Duodenal mucosa (tissue), 2 donors: ENCODE measurements at regions not wholly inside any gene's neighbourhood (a gene's known extent, or its start where the extent isn't known, plus 50 kb on each side); places are given as distances from the start of the nearest gene placed in this dataset.

ENCODE experiments used
- H3K27ac ChIP-seq: one replicate; pipeline ENCODE4 v1.7.0; 2013; ENCODE audit warnings: low read depth, low read length
- H3K27me3 ChIP-seq, 2 donors: one replicate each; pipeline ENCODE4 v1.7.0; 2013; ENCODE audit warnings: low read length in 2 of 2, control low read depth in 1 of 2; ENCODE audit not compliant: insufficient read depth in 2 of 2, control insufficient read depth in 1 of 2
- H3K36me3 ChIP-seq, 2 donors: one replicate each; pipeline ENCODE4 v1.7.0; 2013; ENCODE audit warnings: low read length in 2 of 2, control low read depth in 1 of 2; ENCODE audit not compliant: insufficient read depth in 2 of 2, control insufficient read depth in 1 of 2
- H3K4me1 ChIP-seq, 2 donors: one replicate each; pipeline ENCODE4 v1.7.0; 2013; ENCODE audit warnings: low read length in 2 of 2, control low read depth in 1 of 2; ENCODE audit not compliant: insufficient read depth in 2 of 2, control insufficient read depth in 1 of 2
- H3K4me3 ChIP-seq, 2 donors: one replicate each; pipeline ENCODE4 v1.7.0; 2013; ENCODE audit warnings: low read length in 2 of 2, low read depth in 1 of 2
- H3K9ac ChIP-seq, 2 donors: one replicate each; pipeline ENCODE4 v1.7.0; 2013; ENCODE audit warnings: low read length in 2 of 2, low read depth in 1 of 2
- H3K9me3 ChIP-seq, 2 donors: one replicate each; pipeline ENCODE4 v1.7.0; 2013; ENCODE audit warnings: low read length in 2 of 2, control low read depth in 1 of 2; ENCODE audit not compliant: control insufficient read depth in 1 of 2

DNA sequence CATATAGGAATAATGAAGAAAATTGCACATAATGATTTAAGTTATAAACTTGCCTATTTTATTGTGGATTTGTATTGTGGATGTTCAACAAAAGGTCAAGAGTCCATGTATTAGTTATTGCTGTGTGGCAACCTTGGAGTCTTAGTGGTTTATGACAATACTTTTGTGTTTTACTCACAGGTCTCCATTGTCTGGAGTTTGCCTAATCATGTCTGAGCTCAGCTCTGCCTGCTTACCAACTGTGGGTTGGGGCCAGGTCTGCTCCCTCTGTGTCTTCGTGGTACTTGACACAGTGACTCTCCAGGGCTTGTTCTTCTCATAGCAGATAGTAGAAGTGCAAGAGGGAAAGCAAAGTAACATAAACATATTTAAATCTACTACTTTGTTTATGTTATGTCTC lies 382.5 kb downstream of the CBLN2 start:
- Histone ChIP-seq H3K9ac (no peak overlapping the region), H3K4me3 (no peak overlapping the region), H3K36me3 (no peaks in the 10 kb centered on the region), H3K4me1 (no peaks in the 10 kb centered on the region), H3K27ac (no peak overlapping the region), H3K27me3 (no peaks in the 10 kb centered on the region), H3K9me3 (peaks cover 0 to 10% of the 10 kb centered on the region in 2 donors)

DNA sequence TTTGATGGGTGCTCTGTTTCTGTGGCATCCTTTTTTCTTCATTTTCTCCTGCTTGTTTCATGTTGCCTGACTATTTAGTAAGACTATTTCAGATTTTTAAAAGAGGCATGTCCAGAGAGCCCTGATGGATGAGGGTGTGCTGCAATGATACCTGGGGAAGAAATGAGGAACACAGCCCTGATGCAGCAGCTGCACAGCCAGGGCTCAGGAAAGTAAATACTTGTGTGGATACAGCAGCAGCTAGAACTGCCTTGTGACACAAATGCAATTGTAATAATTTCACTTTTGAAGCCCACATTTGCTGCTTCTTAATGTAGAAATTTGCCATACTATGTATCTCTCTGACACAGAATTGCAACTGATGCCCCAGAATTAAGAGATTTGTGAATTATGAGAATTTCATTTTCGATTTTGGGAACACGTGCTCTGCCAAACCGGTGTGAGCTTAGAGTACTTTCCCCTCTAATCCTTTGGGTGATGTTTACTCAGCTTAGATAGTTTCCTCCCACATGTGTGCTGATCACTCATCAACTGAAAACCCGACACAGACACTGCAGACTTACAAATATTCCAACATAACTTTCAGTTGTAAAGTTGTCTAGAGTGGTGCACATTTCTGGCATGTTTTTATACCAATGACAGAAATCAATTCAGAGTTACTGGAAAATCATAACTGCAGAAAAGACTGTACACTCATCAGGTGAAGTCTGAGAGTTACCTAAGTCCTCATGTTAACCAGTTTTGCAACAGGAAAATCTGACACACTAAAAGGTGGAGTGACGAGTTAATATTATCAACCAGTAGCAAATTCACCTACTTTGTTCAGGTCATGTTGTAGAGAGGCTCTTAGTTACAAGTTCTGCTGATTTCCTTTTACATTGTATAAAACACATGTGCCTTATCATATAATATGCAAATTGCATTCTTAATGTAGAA lies 383.4 kb downstream of the CBLN2 start:
- Histone ChIP-seq H3K4me1 (no peaks in the 10 kb centered on the region), H3K36me3 (no peaks in the 10 kb centered on the region), H3K9me3 (peaks cover under 1 to 5% of the 10 kb centered on the region in 2 donors), H3K4me3 (no peak overlapping the region), H3K9ac (no peak overlapping the region), H3K27me3 (no peaks in the 10 kb centered on the region), H3K27ac (no peak overlapping the region)

DNA sequence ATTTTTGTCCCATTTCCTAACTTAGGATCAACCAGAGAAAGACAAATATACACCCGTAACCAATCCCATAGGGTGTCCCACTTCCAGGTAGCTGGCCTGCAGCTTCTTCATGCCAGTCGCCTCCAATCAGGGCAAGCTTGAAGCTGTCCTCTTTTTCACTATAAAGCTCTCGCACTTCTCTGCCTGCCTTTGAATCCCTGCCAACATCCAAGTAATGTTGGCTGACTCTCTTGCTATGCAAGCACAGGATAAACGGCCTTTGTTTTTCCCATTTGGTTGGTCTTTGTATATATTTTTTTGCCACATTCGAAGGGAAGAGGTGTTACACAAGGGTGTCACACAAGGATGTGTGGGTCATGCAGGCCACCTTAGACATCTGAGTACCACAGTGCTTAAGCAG lies 388.8 kb downstream of the CBLN2 start:
- no peak overlapping the region for H3K4me3 ChIP-seq

DNA sequence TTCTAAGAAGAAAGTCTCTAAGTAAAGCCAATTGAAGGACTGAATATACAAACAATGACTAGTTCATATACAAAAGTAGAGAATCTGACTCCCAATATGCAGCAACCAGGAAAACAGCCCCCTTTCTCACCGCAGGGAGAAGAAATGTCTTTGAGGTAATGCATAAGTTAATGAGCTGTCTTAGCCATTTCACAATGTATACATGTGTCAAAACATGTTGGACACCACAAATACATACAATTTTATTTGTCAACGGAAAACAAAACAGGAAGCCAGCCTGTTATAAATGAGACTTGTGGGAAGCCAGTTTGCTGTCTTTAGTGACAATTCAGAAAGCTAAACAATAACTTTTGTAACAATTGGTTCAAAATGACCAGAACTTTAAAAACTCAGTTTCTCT lies 389.2 kb downstream of the CBLN2 start:
- Histone ChIP-seq H3K9me3 (peaks cover 0 to 8% of the 10 kb centered on the region in 2 donors), H3K4me3 (no peak overlapping the region), H3K4me1 (no peaks in the 10 kb centered on the region), H3K27me3 (no peaks in the 10 kb centered on the region), H3K27ac (no peak overlapping the region), H3K9ac (no peak overlapping the region), H3K36me3 (no peaks in the 10 kb centered on the region)

More for the DNA sequence above, 388.8 kb downstream of the CBLN2 start:
- Histone ChIP-seq H3K27ac (no peak overlapping the region), H3K27me3 (no peaks in the 10 kb centered on the region), H3K4me1 (no peaks in the 10 kb centered on the region), H3K36me3 (no peaks in the 10 kb centered on the region), H3K9ac (no peak overlapping the region), H3K9me3 (peaks cover 1 to 8% of the 10 kb centered on the region in 2 donors)

DNA sequence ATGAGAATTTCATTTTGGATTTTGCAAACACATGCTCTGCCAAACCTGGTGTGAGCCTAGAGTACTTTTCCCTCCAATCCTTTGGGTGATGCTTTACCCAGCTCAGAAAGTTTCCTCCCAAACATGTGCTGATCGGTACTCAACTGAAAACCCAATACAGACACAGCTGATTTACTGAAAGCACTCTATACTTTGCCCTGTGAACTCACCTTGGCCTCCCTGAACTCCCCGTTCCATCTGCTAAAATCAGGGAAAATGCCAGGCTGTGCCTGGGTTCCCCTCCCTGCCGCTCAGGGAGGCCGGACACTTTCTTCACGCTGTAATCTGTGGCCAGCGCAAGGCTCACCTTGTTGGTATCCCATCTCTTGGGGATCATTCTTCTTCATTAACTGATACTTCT lies 391.2 kb downstream of the CBLN2 start:
- Histone ChIP-seq H3K36me3 (no peaks in the 10 kb centered on the region), H3K9me3 (peaks cover 0 to 8% of the 10 kb centered on the region in 2 donors), H3K9ac (no peak overlapping the region), H3K27me3 (no peaks in the 10 kb centered on the region), H3K4me3 (no peak overlapping the region), H3K4me1 (no peaks in the 10 kb centered on the region), H3K27ac (no peak overlapping the region)

DNA sequence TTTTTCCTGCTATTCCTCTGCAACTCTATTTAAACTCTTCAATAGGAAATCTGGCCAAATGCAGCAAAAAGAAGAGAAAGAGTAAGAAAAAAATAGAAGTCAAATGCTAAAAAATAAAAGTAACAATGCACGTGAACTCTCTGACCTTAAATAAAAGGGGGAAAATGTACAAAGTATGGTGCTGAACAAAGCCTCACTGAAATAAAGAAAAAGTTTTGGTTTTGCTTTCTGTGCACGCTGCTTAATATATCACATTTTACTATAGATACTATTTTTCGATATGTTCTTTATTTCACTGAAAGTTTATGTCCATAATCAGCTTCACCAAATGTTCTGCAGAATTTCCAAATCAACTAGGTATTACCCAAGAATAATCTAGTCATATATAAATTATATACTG lies 396.3 kb downstream of the CBLN2 start:
- H3K9ac ChIP-seq, result no peak overlapping the region
- H3K36me3 ChIP-seq, result no peaks in the 10 kb centered on the region
- H3K4me3 ChIP-seq, result no peak overlapping the region
- H3K27me3 ChIP-seq, result no peaks in the 10 kb centered on the region
- no peaks in the 10 kb centered on the region for H3K4me1 ChIP-seq
- H3K9me3 ChIP-seq, result peaks cover 0 to 3% of the 10 kb centered on the region in 2 donors
- H3K27ac ChIP-seq, result no peak overlapping the region

DNA sequence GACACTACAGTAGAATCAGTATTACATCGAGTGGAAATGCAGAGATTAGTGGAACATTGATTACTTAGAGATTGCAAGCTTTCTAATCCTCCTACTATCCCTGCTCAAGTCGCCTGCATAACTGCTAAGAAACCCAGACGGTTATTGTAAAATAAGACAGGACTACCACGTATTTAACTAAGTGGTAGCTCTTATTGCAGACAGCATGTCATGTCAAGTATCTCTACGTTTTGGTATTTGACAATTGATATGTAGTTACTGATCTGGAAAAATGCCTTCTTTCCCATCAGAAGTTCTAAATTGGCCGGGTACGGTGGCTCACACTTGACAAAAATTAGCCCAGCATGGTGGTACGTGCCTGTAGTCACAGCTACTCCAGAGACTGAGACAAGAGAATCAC lies 404.1 kb downstream of the CBLN2 start:
- Histone ChIP-seq H3K9me3 (peaks cover 9 to 29% of the 10 kb centered on the region in 2 donors), H3K36me3 (no peaks in the 10 kb centered on the region), H3K9ac (no peak overlapping the region), H3K27me3 (no peaks in the 10 kb centered on the region), H3K27ac (no peak overlapping the region), H3K4me3 (no peak overlapping the region), H3K4me1 (no peaks in the 10 kb centered on the region)

DNA sequence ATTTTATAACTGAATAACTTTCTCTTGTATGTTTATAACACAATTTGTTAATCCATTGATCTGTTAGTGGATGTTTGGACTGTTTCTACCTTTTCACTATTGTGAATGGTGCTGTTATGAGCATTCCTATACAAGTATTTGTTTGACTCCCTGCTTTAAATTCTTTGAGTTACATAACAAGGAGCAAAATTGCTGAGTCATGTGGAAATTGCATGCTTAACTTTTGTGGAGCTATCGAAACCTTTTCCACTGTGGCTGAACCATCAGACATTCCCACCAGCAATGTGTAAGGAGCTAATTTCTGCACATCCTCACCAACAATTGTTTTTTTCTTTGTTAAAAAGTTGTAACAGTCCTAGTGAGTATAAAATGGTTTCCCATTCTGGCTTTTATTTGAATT lies 415.5 kb downstream of the CBLN2 start:
- H3K27ac ChIP-seq, result no peak overlapping the region
- H3K27me3 ChIP-seq, result no peaks in the 10 kb centered on the region
- H3K9me3 ChIP-seq, result no peaks in the 10 kb centered on the region
- H3K9ac ChIP-seq, result no peak overlapping the region
- no peaks in the 10 kb centered on the region for H3K4me1 ChIP-seq
- no peak overlapping the region for H3K4me3 ChIP-seq
- H3K36me3 ChIP-seq, result no peaks in the 10 kb centered on the region

DNA sequence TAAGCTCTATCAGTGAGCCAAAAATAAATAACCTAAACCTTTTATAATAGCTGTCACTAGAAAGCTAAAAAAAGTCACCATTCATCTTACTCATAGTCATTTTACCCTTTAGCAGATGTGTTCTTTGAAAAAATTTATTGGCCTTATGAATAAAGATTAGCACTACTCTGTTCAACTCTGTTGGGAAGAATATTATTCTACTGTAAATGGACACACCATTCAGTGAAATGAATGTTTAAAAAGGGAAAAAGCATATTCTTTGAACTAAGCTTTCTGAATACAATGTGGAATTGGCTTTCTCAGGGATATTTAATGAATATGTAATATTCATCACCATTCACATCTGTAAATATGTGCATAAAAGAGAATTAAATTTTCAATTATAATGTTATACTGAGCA lies 422.0 kb downstream of the CBLN2 start:
- Histone ChIP-seq H3K9me3 (no peaks in the 10 kb centered on the region), H3K27me3 (no peaks in the 10 kb centered on the region), H3K4me1 (no peaks in the 10 kb centered on the region)

DNA sequence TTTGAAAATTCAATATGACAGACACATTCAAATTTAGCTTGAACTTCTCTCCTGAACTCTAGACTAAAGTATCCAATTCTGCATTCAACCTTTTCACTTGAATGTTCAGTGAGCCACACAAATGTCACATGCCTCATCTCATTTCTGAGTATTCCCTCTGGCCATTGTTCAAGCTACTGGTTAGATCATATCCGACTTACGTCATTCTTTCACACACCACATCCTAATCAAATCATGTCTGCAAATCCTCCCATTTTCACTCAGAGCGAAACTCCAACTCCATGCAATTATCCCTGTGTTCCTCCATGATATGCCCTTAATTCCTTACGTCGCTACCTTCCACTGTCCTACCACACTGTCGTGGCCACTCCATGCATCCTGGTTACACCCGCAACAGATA lies 425.1 kb downstream of the CBLN2 start:
- Histone ChIP-seq H3K4me1 (no peaks in the 10 kb centered on the region), H3K9me3 (no peaks in the 10 kb centered on the region), H3K27me3 (no peaks in the 10 kb centered on the region), H3K9ac (no peak overlapping the region), H3K4me3 (no peak overlapping the region), H3K27ac (no peak overlapping the region), H3K36me3 (no peaks in the 10 kb centered on the region)

More for the DNA sequence above, 422.0 kb downstream of the CBLN2 start:
- Histone ChIP-seq H3K4me3 (no peak overlapping the region), H3K27ac (no peak overlapping the region), H3K9ac (no peak overlapping the region), H3K36me3 (no peaks in the 10 kb centered on the region)
